Right lobe of liver (tissue), 4 donors: ENCODE measurements at regions not wholly inside any gene's neighbourhood (a gene's known extent, or its start where the extent isn't known, plus 50 kb on each side); places are given as distances from the start of the nearest gene placed in this dataset.

ENCODE experiments used
- CTCF ChIP-seq, 4 donors: fragments of 200-600 bp in 3 of 4; fragments of 450-650 bp in 1 of 4; IDR thresholded peaks; one replicate each; pipeline versions ENCODE4 v1.5.1 to v1.8.0; 2016 to 2022; ENCODE audit warnings: antibody characterized with exemption in 4 of 4, mild to moderate bottlenecking in 2 of 4
- POLR2A ChIP-seq: fragments of 450-650 bp; IDR thresholded peaks from one replicate; pipeline ENCODE4 v1.6.1; 2017; ENCODE audit warnings: antibody characterized with exemption, mild to moderate bottlenecking
- donor health status: DM: no; HTN: no; CAD: no.
- donor health status: DM: no; HTN: no; CAD: no.
- donor health status: DM: no; HTN: yes; CAD: no.

GRCh38 chr7:155365146-155365874 is 67.6 kb downstream of the INSIG1 start:
- no peak for TF ChIP-seq CTCF (IDR thresholded peaks at IDR 0.05)
- no peak for TF ChIP-seq POLR2A
